GM21390 (cell line): ENCODE measurements at regions not wholly inside any gene's neighbourhood (a gene's known extent, or its start where the extent isn't known, plus 50 kb on each side); places are given as distances from the start of the nearest gene placed in this dataset.
"Not testable (repeated sequence)": the region's sequence is repeated elsewhere in the genome, so short reads cannot be mapped to it uniquely, and the experiment has no call there.

Experiments
- ATAC-seq: cut with Tn5 transposase; IDR thresholded peaks from one replicate; pipeline ENCODE4 v1.9.1; 2021; ENCODE audit not compliant: unreplicated experiment

DNA sequence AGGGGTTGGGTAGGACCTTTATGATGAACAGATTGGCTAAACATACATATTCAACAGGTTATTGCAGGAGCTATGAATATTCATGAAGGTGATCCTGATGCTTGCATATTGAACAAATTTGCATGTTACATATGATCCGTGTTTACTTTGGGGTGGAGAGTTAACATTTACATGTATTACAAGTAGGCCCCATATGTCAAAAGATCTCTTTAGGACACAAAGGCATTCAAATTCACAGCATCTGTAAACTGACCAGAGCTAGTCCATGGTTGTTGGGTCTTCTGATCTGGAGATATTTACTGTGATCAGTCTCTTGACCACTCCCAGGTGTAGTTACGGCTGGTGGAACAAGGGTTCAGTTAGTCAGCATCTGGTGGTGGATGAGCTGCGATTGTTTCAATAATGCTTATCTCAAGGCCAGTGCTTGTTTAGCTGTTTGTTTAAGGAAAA lies 80.4 kb downstream of the PMAIP1 start:
- no peak for ATAC-seq

DNA sequence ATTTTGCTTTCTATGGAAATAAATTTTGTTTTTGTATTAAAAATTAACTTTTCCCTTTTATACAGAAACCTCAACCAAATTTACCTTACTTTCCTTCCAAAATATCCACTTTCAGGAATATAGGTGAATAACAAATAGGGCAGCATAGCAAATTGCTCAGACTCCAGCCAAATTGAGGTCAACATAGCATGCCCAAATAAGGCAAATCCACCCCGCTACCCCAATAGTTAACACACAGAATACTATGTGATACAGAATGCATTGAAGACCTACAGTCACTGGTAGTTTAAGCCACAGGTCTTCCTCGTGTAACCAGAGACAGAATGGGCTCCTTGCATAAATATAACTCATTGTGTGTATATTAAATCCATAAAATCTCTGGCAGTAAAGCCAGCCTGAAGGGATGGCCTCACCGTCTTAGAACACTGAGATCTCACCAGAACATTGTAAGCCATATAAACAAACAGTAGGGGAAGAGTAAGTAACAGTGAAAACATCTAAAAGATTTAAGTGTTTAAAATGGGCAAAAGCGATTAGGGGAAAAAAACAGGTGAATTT lies 72.2 kb downstream of the PMAIP1 start:
- no peak for ATAC-seq

DNA sequence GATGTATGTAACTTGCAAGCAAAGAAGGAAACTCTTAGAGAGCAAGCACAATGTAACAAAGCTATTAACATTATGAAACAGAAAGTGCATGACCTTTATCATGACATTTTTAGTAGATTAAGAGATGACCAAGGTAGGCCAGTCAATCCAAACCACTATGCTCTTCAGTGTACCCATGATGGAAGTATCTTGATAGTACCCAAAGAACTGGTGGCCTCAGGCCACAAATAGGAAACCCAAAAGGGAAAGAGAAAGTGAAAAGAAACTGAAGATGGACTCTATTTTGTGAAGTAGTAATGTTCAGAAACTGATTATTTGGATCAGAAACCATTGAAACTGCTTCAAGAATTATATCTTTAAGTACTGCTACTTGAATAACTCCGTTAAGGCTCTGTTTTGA lies 71.3 kb downstream of the PMAIP1 start:
- ATAC-seq: peak; percentile 78

DNA sequence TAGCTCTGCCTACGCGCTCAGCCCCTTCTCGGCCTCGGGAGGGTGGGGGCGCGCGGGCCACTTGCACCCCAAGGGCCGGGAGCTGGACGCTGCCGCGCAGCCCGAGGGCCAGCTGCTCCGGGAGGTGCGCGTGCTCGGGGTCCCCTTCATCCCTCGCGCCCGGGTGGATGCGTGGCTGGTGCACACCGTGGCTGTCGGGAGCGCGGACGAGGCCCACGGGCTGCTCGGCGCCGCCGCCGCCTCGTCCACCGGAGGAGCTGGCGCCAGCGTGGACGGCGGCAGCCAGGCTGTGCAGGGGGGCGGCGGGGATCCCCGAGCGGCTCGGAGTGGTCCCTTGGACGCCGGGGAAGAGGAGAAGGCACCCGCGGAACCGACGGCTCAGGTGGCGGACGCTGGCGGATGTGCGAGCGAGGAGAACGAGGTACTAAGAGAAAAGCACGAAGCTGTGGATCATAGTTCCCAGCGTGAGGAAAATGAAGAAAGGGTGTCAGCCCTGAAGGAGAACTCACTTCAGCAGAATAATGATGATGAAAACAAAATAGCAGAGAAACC lies 69.8 kb downstream of the PMAIP1 start:
- ATAC-seq: not testable (repeated sequence)

DNA sequence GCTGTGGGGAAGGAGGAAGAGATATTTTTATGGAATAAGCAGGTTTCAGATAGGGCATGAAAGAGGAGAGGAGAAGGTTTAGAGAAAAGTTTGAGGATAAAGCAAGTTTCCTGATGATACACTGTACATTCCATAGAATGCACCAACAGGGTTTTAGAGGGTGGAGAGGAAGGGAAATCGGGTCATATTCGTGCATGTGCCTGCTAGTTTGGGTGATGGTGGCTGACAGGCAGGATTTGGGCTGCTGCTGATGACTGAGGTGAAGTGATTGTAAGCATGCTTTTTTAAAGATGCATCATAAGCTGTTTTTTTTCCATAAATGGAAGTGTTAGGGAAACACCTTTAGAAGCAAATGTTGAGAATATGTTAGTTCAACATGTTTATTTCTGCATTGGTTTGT lies 68.8 kb downstream of the PMAIP1 start:
- ATAC-seq: no peak

DNA sequence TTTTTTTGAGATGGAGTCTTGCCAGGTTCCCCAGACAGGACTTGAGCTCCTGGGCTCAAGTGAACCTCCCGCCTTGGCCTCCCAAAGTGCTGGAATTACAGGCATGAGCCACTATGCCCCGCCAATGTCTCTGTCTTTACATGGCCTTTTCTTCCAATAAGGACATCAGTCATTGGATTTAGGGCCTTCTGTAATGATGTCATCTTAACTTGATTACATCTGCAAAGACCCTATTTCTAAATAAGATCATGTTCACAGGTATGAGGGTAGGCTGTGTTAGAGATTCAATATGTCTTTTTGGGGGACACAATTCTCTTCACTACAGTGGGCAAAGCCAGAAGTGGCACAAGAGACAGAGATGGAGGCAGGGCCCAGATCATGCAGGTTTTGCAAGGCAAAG lies 68.1 kb downstream of the PMAIP1 start:
- ATAC-seq: no peak

DNA sequence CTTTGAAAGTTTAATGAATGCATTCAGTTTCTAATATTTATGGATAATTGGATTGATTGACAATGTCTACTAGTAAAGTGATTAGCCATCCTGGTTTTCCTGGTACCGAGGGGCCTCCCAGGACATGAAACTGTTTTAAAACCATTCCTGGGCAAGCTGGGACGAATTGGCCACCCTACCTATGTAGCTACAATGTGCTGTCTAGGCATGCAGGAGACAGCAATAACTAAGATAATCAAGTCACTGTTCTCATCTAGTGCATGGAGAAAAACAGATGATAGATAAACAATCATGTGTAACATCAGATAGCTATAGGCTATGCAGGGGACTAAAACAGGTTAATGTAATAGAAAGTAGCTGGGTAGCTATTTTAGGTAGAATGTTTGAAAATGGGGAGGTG lies 67.1 kb downstream of the PMAIP1 start:
- no peak for ATAC-seq

DNA sequence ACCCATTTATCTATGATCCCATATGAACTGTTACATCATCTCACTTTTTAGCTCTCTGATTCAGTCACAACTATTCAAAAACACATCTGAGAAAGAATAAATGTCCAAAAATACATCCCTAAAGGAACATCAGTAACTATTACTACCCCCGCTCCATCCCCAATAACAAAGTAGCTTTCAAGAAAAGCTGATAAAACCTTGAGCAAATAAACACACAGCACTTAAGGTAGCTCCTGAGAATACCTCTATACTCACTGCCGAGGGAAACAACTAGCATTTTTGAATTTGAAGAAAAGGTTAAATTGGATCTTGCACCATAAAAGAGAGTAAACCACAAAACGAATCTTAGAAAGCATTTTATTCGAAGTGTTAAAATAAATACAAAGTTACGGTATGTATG lies 63.4 kb downstream of the PMAIP1 start:
- ATAC-seq: no peak

DNA sequence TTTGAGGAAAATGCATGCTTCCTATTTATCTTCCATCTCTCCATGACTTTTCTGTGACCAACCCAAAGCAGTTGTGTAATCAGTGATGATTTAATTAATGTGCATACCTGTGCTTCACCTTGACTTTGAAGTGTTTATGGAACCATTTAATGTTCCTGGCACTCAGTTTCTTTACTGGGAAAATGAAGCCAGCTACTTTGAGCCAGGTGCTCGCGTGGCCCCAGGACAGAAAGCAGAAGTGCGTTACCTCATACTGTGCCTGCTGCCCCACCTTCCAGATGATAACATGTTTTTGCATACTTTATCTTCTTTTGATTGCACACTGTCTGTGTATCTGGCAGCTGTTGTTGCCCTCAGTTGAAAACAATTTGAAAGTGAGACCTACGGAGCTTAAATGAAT lies 61.3 kb downstream of the PMAIP1 start:
- peak; percentile 85 for ATAC-seq

DNA sequence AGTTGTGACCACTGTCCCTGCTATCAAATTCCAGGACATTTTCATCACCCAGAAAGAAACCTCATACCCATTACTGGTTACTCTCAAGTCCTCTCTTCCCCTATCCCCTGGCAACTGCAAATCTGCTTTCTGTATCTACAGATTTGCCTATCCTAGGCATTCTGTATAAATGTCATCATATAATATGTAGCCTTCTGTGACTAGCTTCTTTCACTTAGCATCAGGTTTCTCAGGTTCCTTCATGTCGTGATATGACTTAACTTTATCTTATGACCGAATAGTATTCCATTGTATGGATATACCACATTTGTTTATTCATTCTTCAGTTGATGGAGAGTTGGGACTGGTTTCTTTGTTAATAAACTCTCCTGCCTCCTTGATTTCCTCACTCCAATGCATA lies 60.5 kb downstream of the PMAIP1 start:
- no peak for ATAC-seq

DNA sequence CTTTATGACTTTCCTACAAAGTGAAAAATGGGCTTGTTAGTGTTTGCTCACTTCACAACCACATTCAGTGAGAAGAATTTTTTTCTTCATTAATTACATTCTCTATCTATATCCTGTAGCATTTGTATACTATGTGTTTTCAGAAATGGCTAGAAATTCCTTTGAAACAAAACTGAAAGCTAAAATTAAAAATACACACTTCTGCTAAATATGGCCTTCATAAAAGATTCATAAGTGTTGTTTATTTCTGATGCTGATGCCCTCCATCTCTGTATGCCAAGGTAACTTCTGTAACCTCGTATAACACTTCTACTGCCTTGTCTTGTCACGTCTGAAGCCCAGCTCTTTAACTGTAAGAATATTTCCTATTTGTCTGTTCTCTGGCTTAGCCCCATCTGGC lies 59.8 kb downstream of the PMAIP1 start:
- no peak for ATAC-seq

DNA sequence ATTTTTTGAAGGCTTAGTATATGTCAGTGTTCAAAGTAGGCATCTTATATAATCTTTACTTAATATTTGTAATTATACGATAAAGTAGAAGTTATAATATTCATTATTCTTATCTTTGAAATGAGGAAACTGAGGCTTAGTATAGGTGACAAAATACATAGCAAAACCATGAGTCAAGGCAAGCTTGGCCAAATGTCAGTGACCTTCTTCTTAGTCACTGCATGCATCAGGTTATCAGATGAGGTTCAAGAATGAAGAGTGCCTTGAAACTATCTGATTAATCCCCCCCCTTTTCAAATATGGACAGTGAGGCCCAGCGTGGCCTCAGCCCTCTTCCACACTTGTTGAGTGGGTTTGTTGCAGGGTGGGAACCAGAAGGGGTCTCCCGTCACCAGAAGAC lies 59.3 kb downstream of the PMAIP1 start:
- no peak for ATAC-seq

DNA sequence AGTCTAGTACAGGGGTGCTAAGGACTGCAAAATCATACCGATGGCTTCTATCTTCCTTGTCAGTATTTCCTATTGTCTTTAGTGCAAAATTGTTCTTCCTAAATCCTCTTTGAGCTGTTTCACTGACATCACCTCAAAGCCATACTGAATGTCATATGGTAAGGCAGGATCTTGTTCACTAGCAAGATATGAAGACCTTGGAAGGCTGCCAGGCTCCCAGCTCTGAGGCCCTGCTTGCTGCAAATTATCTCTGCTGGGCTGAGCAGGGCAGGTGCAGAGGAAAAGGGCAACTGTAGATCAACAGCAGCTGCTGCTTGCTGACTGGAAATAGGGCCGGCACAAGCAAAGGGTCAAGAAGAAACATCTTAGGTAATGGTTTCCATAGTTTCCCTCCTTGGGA lies 58.2 kb downstream of the PMAIP1 start:
- peak; percentile 37 for ATAC-seq

DNA sequence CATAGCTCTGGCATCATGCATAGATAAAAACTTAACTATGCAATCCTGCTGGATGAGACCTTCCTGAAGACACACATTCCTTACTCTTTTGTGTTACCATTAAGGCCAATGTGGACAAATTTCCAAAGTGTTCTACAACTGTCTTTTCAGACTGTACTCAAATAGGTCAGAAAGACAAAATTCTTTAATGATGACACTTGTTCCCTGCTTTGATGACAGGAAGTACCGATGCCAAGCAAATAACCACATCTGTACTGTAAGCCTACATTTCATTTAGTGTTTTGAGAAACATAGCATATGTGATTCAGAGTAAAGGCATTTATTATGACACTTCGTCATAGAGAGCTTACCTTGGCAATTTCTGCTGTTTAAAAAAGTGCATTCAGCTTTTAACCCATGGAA lies 55.0 kb downstream of the PMAIP1 start:
- no peak for ATAC-seq

DNA sequence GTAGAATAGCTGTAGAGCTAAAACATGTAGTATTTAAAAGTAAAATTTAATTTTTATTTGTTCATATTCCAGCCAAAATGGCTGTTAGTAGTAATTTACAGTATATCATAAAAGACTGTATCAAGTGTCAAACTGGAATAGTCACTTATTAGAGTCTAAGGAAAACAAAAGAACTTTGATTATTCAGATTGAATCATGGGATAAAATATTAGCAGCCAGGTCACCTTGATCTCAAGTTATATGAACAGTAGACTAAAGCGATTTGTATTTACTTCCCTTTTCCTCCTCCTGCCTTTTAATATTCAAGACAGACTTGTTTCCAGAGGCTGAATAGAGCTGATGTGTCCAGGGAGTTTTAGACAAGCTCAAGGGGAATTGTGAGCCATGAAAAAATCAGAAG lies 54.4 kb downstream of the PMAIP1 start:
- ATAC-seq: no peak
